CD8-positive, alpha-beta memory T cell (primary cell): ENCODE measurements at regions not wholly inside any gene's neighbourhood (a gene's known extent, or its start where the extent isn't known, plus 50 kb on each side); places are given as distances from the start of the nearest gene placed in this dataset.

Source experiments
- CTCF ChIA-PET: fragments of 350-600 bp; sonication (Branson Sonifier 250); formaldehyde crosslinking; loops from one replicate; lab custom pipeline; 2021; ENCODE audit warnings: antibody characterized with exemption; lab: Charles Lee
- POLR2A ChIA-PET: fragments of 350-600 bp; sonication (Branson Sonifier 250); formaldehyde crosslinking; loops from one replicate; lab custom pipeline; 2021; ENCODE audit warnings: antibody characterized with exemption; lab: Charles Lee
- DNase-seq, 5 donors: peaks; one replicate each; pipeline versions ENCODE4 v3.0.0 to v3.0.0-alpha.2; 2020 to 2022; ENCODE audit warnings: mixed read lengths in 1 of 5
- H3K27ac ChIP-seq: one replicate; pipeline ENCODE4 v1.7.0; 2013; ENCODE audit warnings: low read depth, mild to moderate bottlenecking, low read length, moderate library complexity
- H3K27me3 ChIP-seq: 2 replicates; pipeline ENCODE4 v1.7.0; 2013; ENCODE audit warnings: low read length, mild to moderate bottlenecking; ENCODE audit not compliant: insufficient read depth, poor library complexity, severe bottlenecking
- H3K36me3 ChIP-seq: 2 replicates; pipeline ENCODE4 v1.7.0; 2013; ENCODE audit warnings: mild to moderate bottlenecking, low read length, moderate library complexity; ENCODE audit not compliant: insufficient read depth
- H3K4me1 ChIP-seq: 2 replicates; pipeline ENCODE4 v1.7.0; 2013; ENCODE audit warnings: mild to moderate bottlenecking, low read length, moderate library complexity; ENCODE audit not compliant: insufficient read depth
- H3K4me3 ChIP-seq: 2 replicates; pipeline ENCODE4 v1.7.0; 2013; ENCODE audit warnings: mild to moderate bottlenecking, low read length
- H3K9me3 ChIP-seq: 2 replicates; pipeline ENCODE4 v1.7.0; 2013; ENCODE audit warnings: mild to moderate bottlenecking, low read length
- H3K27ac Mint-ChIP-seq, 8 donors: one replicate each; pipeline ENCODE4 v1.8.0; 2020 to 2021; ENCODE audit warnings: mixed read lengths in 8 of 8, mild to moderate bottlenecking in 6 of 8, inconsistent platforms in 3 of 8, moderate library complexity in 3 of 8
- H3K27me3 Mint-ChIP-seq, 2 donors: one replicate each; pipeline ENCODE4 v1.8.0; 2020 to 2021; ENCODE audit warnings: mixed read lengths in 2 of 2, mild to moderate bottlenecking in 1 of 2, moderate library complexity in 1 of 2
- H3K36me3 Mint-ChIP-seq, 3 donors: one replicate each; pipeline ENCODE4 v1.8.0; 2020 to 2021; ENCODE audit warnings: mixed read lengths in 3 of 3, inconsistent platforms in 1 of 3, mild to moderate bottlenecking in 1 of 3
- H3K4me1 Mint-ChIP-seq, 3 donors: one replicate each; pipeline ENCODE4 v1.8.0; 2020 to 2021; ENCODE audit warnings: mixed read lengths in 3 of 3, inconsistent platforms in 1 of 3, mild to moderate bottlenecking in 1 of 3
- H3K4me3 Mint-ChIP-seq, 7 donors: one replicate each; pipeline ENCODE4 v1.8.0; 2020 to 2021; ENCODE audit warnings: mixed read lengths in 7 of 7, mild to moderate bottlenecking in 6 of 7, moderate library complexity in 4 of 7, inconsistent platforms in 2 of 7
- H3K9me3 Mint-ChIP-seq, 5 donors: one replicate each; pipeline ENCODE4 v1.8.0; 2020 to 2022; ENCODE audit warnings: mixed read lengths in 5 of 5, mild to moderate bottlenecking in 3 of 5, moderate library complexity in 2 of 5, inconsistent platforms in 1 of 5

DNA sequence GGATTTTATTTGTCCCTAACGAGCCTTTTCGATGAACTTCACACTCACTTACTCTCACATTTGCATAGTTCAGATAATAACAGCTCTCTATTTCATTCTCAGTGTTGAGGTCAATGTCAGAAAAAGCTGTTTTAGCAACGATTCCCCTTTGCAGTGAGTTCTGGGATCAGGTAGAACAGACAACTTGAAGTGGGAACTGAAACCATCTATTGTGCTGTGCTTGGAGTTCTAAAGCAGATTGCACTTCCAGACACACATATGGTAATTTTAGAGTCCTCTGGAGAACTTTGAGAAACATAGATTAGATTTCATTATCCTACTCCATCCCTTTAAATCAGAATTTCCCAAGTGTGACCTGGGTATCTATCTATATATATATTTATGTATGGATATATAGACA lies 124.6 kb upstream of the BLID start:
- POLR2A ChIA-PET: no interaction called here

DNA sequence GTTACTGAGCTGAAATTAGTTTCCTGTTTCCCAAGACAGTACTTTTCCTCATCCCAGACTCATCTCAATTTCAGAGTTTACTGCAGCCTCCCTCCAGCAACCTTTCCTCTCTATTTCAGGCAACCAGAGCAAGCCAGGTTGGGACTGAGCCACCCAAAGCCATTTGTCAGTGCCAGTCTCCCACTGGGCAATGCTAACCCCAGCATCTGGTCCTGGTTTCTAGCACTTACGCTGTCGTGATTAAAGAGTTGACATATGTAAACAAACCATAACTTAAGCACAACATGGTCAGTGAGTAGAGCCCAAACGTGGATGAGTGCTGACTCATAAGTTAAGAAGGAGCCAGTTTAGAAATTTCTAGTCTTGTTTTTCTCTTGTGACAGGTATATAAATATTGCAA lies 119.6 kb upstream of the BLID start:
- Histone ChIP-seq H3K9me3 (no peaks in the 10 kb centered on the region), H3K27me3 (no peaks in the 10 kb centered on the region), H3K4me3 (no peak overlapping the region), H3K4me1 (no peaks in the 10 kb centered on the region), H3K36me3 (no peaks in the 10 kb centered on the region), H3K27ac (no peak overlapping the region)
- ChIA-PET POLR2A (no interaction called here), CTCF (no interaction called here)
- H3K9me3 Mint-ChIP-seq: peaks cover 0 to 6% (median 0%) of the 10 kb centered on the region in 5 donors
- no peak overlapping the region for H3K4me3 Mint-ChIP-seq
- no peaks in the 10 kb centered on the region for H3K36me3 Mint-ChIP-seq
- H3K27ac Mint-ChIP-seq: no peak overlapping the region
- peaks cover 0 to 3% of the 10 kb centered on the region in 2 donors for H3K27me3 Mint-ChIP-seq
- DNase-seq: no peak
- no peaks in the 10 kb centered on the region for H3K4me1 Mint-ChIP-seq

More for the DNA sequence above, 124.6 kb upstream of the BLID start:
- H3K4me3 ChIP-seq: no peak overlapping the region
- H3K27ac ChIP-seq: no peak overlapping the region
- H3K27me3 ChIP-seq: no peaks in the 10 kb centered on the region
- H3K27me3 Mint-ChIP-seq: peaks cover 0 to 3% of the 10 kb centered on the region in 2 donors
- H3K27ac Mint-ChIP-seq: no peak overlapping the region
- no peak for DNase-seq
- no peak overlapping the region for H3K4me3 Mint-ChIP-seq
- H3K36me3 Mint-ChIP-seq: no peaks in the 10 kb centered on the region
- no peaks in the 10 kb centered on the region for H3K9me3 ChIP-seq
- H3K4me1 Mint-ChIP-seq: no peaks in the 10 kb centered on the region
- H3K36me3 ChIP-seq: no peaks in the 10 kb centered on the region
- H3K4me1 ChIP-seq: no peaks in the 10 kb centered on the region
- CTCF ChIA-PET: no interaction called here
- peaks cover 0 to 4% (median 0%) of the 10 kb centered on the region in 5 donors for H3K9me3 Mint-ChIP-seq

DNA sequence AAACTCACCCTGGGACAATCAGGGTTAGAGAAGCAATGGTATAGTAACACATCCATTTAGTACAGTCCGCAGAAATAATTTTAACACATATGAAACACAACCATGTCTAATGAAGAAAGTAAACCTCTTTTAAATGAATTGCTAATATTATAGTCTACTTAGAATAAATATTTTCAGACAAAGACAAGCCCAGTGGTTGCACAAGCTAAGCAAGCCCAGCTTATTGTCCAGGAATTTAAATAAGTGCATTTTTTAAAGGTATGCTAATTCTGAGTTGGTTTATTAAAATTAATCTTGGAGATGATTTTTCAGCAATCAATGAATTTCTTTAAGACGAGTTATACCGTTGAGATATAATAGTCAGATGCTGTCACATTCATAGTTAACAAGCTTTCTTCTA lies 118.8 kb upstream of the BLID start:
- no peak for DNase-seq
- Mint-ChIP-seq H3K27ac (no peak overlapping the region), H3K4me1 (no peaks in the 10 kb centered on the region), H3K36me3 (no peaks in the 10 kb centered on the region), H3K9me3 (peaks cover 0 to 6% (median 0%) of the 10 kb centered on the region in 5 donors), H3K27me3 (peaks cover 0 to 3% of the 10 kb centered on the region in 2 donors), H3K4me3 (no peak overlapping the region)
- ChIA-PET POLR2A (no interaction called here), CTCF (no interaction called here)
- Histone ChIP-seq H3K27ac (no peak overlapping the region), H3K36me3 (no peaks in the 10 kb centered on the region), H3K4me3 (no peak overlapping the region), H3K27me3 (no peaks in the 10 kb centered on the region), H3K4me1 (no peaks in the 10 kb centered on the region), H3K9me3 (no peaks in the 10 kb centered on the region)

DNA sequence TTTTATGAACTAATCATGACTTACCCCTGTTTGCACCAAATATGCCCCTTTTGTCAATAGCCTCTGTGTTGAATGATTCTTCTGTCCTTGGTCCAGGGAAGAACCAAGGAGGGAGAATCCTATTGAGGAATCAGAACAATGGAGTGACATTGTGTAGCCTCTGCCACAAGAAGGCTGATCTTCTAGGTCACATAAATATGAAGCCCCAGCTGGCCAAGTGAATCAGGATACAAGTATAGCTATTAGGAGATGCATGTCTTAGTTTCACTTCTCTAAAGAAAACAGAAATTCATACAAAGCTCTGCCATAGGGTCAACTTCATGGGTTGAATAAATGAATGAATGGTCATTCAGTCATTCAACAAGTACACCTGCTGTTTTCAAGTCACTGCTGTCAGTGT lies 118.2 kb upstream of the BLID start:
- ChIA-PET CTCF (no interaction called here), POLR2A (no interaction called here)
- no peaks in the 10 kb centered on the region for H3K36me3 ChIP-seq
- H3K4me3 Mint-ChIP-seq: no peak overlapping the region
- peaks cover 0 to 3% of the 10 kb centered on the region in 2 donors for H3K27me3 Mint-ChIP-seq
- H3K27ac Mint-ChIP-seq: no peak overlapping the region
- H3K4me3 ChIP-seq: no peak overlapping the region
- DNase-seq: no peak
- H3K36me3 Mint-ChIP-seq: no peaks in the 10 kb centered on the region
- H3K27me3 ChIP-seq: no peaks in the 10 kb centered on the region
- H3K27ac ChIP-seq: no peak overlapping the region
- H3K9me3 Mint-ChIP-seq: peaks cover 0 to 6% (median 0%) of the 10 kb centered on the region in 5 donors
- no peaks in the 10 kb centered on the region for H3K4me1 ChIP-seq
- H3K9me3 ChIP-seq: no peaks in the 10 kb centered on the region
- H3K4me1 Mint-ChIP-seq: no peaks in the 10 kb centered on the region

DNA sequence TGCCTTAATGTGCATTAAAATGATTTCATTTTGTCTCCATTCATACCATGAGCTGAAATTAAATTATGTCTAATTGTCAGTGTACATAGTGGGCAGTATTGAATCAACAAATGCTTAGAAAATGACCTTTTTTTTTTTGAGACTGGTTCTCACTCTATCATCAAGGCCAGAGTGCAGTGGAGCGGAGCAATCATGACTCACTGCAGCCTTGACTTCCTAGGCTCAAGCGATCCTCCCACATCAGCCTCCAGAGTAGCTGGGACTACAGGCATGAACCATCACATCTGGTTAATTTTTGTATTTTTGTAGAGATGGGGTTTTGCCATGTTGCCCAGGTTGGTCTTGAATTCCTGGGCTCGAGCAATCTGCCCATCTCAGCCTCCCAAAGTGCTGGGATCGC lies 117.0 kb upstream of the BLID start:
- POLR2A ChIA-PET: no interaction called here
- no peaks in the 10 kb centered on the region for H3K4me1 Mint-ChIP-seq
- no peak overlapping the region for H3K4me3 Mint-ChIP-seq
- H3K9me3 Mint-ChIP-seq: peaks cover 0 to 2% (median 0%) of the 10 kb centered on the region in 5 donors
- no peak overlapping the region for H3K27ac Mint-ChIP-seq
- Histone ChIP-seq H3K36me3 (no peaks in the 10 kb centered on the region), H3K9me3 (no peaks in the 10 kb centered on the region), H3K4me3 (no peak overlapping the region), H3K27ac (no peak overlapping the region), H3K27me3 (no peaks in the 10 kb centered on the region), H3K4me1 (no peaks in the 10 kb centered on the region)
- CTCF ChIA-PET: no interaction called here
- DNase-seq: no peak
- H3K27me3 Mint-ChIP-seq: peaks cover 0 to under 1% of the 10 kb centered on the region in 2 donors
- no peaks in the 10 kb centered on the region for H3K36me3 Mint-ChIP-seq

DNA sequence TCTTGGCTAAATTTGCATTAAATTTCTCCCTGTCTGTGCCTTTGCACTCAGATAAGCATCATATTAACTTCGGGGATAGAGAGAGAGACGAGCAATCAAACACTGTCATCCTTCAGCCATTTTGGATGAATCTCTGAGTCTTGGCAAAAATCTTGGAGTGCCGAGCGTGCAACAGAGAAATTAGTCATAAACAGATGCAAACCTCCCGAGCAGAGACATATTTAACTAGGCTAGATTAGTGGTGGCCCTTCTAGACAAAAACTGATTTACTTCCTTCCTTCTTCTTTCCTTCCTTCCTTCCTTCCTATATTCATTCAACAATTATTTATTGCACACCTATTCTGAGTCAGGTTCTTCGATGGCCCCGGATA lies 114.4 kb upstream of the BLID start:
- CTCF ChIA-PET: no interaction called here
- Histone ChIP-seq H3K4me3 (no peak overlapping the region), H3K9me3 (no peaks in the 10 kb centered on the region), H3K27ac (no peak overlapping the region), H3K27me3 (no peaks in the 10 kb centered on the region), H3K36me3 (no peaks in the 10 kb centered on the region), H3K4me1 (no peaks in the 10 kb centered on the region)
- Mint-ChIP-seq H3K36me3 (no peaks in the 10 kb centered on the region), H3K27me3 (peaks cover 0 to 12% of the 10 kb centered on the region in 2 donors), H3K4me1 (no peaks in the 10 kb centered on the region), H3K9me3 (peaks cover 0 to 5% (median 0%) of the 10 kb centered on the region in 5 donors), H3K4me3 (no peak overlapping the region), H3K27ac (no peak overlapping the region)
- no peak for DNase-seq
- POLR2A ChIA-PET: no interaction called here

DNA sequence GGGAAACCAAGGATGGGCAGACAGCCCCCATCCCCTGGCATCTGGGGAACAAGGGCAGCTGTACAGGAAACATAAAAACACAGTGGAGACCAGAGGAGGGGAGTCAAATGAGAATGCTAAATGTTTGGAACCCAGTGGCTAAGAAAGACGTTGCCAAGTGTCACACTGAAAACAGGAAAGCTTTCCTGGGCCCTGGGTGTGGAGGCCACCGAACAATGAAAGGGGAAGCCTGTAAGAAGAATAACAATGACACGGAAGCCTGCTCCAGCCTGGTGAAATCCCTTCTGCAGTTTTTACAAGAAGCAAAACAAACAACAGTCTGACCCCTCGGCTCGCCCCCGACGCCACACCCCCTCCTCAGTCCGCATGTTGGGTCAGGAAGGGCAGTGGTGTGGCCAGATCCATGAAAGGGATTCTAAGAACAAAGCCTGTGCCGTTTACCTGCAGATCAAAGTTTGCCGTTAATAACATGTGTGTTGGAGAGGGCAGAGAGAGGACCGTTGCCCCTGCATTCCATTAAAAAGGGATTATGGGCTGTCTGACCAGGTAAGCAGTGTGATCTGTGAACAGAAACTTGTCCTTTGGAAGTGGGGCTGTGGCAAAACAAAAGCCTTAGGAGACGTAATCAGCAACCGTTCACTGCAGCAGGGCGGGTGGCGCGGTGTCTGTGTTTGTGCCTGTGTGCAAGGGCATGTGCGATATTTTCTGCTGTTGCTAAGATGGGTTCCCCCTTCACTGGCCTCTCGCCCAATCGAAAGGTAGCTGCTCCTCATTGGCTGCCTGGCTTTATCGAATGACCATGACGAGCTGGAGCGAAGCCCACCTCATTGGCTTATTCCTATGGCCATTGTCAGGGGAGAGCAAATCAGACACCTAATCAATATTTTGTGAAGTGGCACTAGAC lies 113.7 kb upstream of the BLID start:
- Histone ChIP-seq H3K4me3 (no peak overlapping the region), H3K36me3 (no peaks in the 10 kb centered on the region), H3K27me3 (no peaks in the 10 kb centered on the region), H3K27ac (no peak overlapping the region), H3K4me1 (no peaks in the 10 kb centered on the region), H3K9me3 (no peaks in the 10 kb centered on the region)
- H3K27ac Mint-ChIP-seq: no peak overlapping the region
- peaks cover 0 to 5% (median 0%) of the 10 kb centered on the region in 5 donors for H3K9me3 Mint-ChIP-seq
- POLR2A ChIA-PET: no interaction called here
- CTCF ChIA-PET: no interaction called here
- H3K27me3 Mint-ChIP-seq: peaks cover 0 to 12% of the 10 kb centered on the region in 2 donors
- DNase-seq: no peak
- H3K4me3 Mint-ChIP-seq: no peak overlapping the region
- H3K36me3 Mint-ChIP-seq: no peaks in the 10 kb centered on the region
- no peaks in the 10 kb centered on the region for H3K4me1 Mint-ChIP-seq

DNA sequence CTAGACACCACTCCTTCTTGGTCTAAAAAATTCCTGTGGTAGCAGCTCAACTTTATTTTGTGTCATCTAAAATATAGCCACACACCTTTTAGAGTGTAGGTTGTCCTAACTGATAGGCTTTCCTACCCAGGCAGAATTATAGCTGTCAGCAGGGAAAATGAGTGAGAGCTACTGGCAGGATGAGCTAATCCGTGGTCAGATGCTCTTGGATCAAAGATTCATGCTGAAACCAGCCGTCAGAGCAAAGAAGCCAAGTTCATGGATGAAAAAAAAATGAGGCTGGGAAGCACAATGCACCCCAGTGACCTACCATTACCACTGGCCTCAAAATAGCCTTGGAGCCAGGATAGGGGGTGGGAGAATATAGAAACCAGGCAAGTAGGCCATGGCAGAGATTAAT lies 113.1 kb upstream of the BLID start:
- Mint-ChIP-seq H3K36me3 (no peaks in the 10 kb centered on the region), H3K4me1 (no peaks in the 10 kb centered on the region), H3K27me3 (peaks cover 0 to 12% of the 10 kb centered on the region in 2 donors), H3K4me3 (no peak overlapping the region), H3K9me3 (peaks cover 0 to 5% (median 0%) of the 10 kb centered on the region in 5 donors), H3K27ac (no peak overlapping the region)
- CTCF ChIA-PET: no interaction called here
- no peaks in the 10 kb centered on the region for H3K9me3 ChIP-seq
- H3K27me3 ChIP-seq: no peaks in the 10 kb centered on the region
- H3K27ac ChIP-seq: no peak overlapping the region
- POLR2A ChIA-PET: no interaction called here
- H3K4me1 ChIP-seq: no peaks in the 10 kb centered on the region
- no peaks in the 10 kb centered on the region for H3K36me3 ChIP-seq
- H3K4me3 ChIP-seq: no peak overlapping the region
- DNase-seq: no peak
